Neural progenitor cell (in vitro differentiated cells): ENCODE measurements at regions not wholly inside any gene's neighbourhood (a gene's known extent, or its start where the extent isn't known, plus 50 kb on each side); places are given as distances from the start of the nearest gene placed in this dataset.

ENCODE experiments used
- CTCF ChIP-seq: fragments of 200-600 bp; sonication (generic); IDR thresholded peaks from 2 replicates; pipeline ENCODE4 v1.5.1; 2017; ENCODE audit warnings: antibody characterized with exemption, mild to moderate bottlenecking
- EZH2 ChIP-seq: fragments of 200-600 bp; sonication (generic); IDR thresholded peaks from 2 replicates; pipeline ENCODE4 v1.6.1; 2017; ENCODE audit warnings: antibody characterized with exemption, mild to moderate bottlenecking, moderate library complexity

GRCh38 chr6:170198298-170198697 lies 92.6 kb downstream of the DLL1 start:
- no peak for TF ChIP-seq CTCF
- no peak for TF ChIP-seq EZH2
